Fibroblast of peridontal ligament (primary cell): ENCODE measurements at regions not wholly inside any gene's neighbourhood (a gene's known extent, or its start where the extent isn't known, plus 50 kb on each side); places are given as distances from the start of the nearest gene placed in this dataset.
A peak's percentile ranks its signal among the peaks of the same experiment; 100 is the strongest.
"Not testable (repeated sequence)": the region's sequence is repeated elsewhere in the genome, so short reads cannot be mapped to it uniquely, and the experiment has no call there.

Experiments used
- DNase-seq: peaks from one replicate; pipeline ENCODE4 v3.0.0-alpha.2; 2010; ENCODE audit errors: extremely low read depth

- DNase-seq = no peak
Observed at GRCh38 chr2:19201911-19202462, 156.4 kb downstream of the OSR1 start.

GRCh38 chr2:19198381-19198780 is 160.0 kb downstream of the OSR1 start:
- DNase-seq = peak; percentile 35

- DNase-seq = peak; percentile 55
Observed at GRCh38 chr2:19195661-19196060, 162.8 kb downstream of the OSR1 start.

GRCh38 chr2:19189391-19189790 is 169.0 kb downstream of the OSR1 start:
- peak; percentile 6 for DNase-seq

GRCh38 chr2:19187323-19188020 is 171.0 kb downstream of the OSR1 start:
- DNase-seq = peak; percentile 34

- DNase-seq = peak; percentile 21
Observed at GRCh38 chr2:19185086-19185485, 173.3 kb downstream of the OSR1 start.

- DNase-seq = no peak
Observed at GRCh38 chr2:19178175-19178574, 180.2 kb downstream of the OSR1 start.

- peak; percentile 85 for DNase-seq
Observed at GRCh38 chr2:19176977-19177376, 181.4 kb downstream of the OSR1 start.

- peak; percentile 31 for DNase-seq
Observed at GRCh38 chr2:19176172-19176852, 182.1 kb downstream of the OSR1 start.

- DNase-seq = peak; percentile 48
Observed at GRCh38 chr2:19174176-19174575, 184.2 kb downstream of the OSR1 start.

GRCh38 chr2:19171409-19171808 is 187.0 kb downstream of the OSR1 start:
- DNase-seq = no peak

- DNase-seq = no peak
Observed at GRCh38 chr2:19169134-19169768, 189.2 kb downstream of the OSR1 start.

- DNase-seq = not testable (repeated sequence)
Observed at GRCh38 chr2:19164099-19164498, 194.3 kb downstream of the OSR1 start.

GRCh38 chr2:19158896-19159295 is 199.5 kb downstream of the OSR1 start:
- peak; percentile 65 for DNase-seq

GRCh38 chr2:19158211-19158610 is 200.2 kb downstream of the OSR1 start:
- DNase-seq = peak; percentile 50

GRCh38 chr2:19156646-19157045 is 201.8 kb downstream of the OSR1 start:
- no peak for DNase-seq

GRCh38 chr2:19150726-19151125 is 207.7 kb downstream of the OSR1 start:
- DNase-seq = no peak

- no peak for DNase-seq
Observed at GRCh38 chr2:19146867-19147266, 211.6 kb downstream of the OSR1 start.

GRCh38 chr2:19141234-19142004 is 217.0 kb downstream of the OSR1 start:
- no peak for DNase-seq

GRCh38 chr2:19140463-19141208 is 217.8 kb downstream of the OSR1 start:
- peak; percentile 64 for DNase-seq

GRCh38 chr2:19139386-19139785 is 219.0 kb downstream of the OSR1 start:
- no peak for DNase-seq
